ENCODE measurements at regions not wholly inside any gene's neighbourhood (a gene's known extent, or its start where the extent isn't known, plus 50 kb on each side); places are given as distances from the start of the nearest gene placed in this dataset.

DNA sequence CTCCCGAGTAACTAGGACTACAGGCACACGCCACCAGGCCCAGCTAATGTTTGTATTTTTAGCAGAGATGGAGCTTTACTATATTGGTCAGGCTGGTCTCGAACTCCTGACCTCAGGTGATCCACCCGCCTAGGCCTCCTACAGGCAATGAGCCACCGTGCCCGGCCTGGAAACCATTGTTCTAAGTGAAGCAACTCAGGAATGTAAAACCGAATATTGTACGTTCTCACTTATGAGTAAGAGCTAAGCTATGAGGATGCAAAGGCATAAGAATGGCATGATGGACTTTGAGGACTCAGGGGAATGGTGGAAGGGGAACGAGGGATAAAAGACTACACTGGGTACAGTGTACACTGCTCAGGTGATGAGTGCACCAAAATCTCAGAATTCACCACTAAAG, 235.1 kb upstream of the AUTS2 start:
- no peaks in the 10 kb centered on the region for H3K9me3 Mint-ChIP-seq
- H3K27me3 Mint-ChIP-seq, result peaks cover 4% of the 10 kb centered on the region
- TF ChIP-seq, protein P1, sequence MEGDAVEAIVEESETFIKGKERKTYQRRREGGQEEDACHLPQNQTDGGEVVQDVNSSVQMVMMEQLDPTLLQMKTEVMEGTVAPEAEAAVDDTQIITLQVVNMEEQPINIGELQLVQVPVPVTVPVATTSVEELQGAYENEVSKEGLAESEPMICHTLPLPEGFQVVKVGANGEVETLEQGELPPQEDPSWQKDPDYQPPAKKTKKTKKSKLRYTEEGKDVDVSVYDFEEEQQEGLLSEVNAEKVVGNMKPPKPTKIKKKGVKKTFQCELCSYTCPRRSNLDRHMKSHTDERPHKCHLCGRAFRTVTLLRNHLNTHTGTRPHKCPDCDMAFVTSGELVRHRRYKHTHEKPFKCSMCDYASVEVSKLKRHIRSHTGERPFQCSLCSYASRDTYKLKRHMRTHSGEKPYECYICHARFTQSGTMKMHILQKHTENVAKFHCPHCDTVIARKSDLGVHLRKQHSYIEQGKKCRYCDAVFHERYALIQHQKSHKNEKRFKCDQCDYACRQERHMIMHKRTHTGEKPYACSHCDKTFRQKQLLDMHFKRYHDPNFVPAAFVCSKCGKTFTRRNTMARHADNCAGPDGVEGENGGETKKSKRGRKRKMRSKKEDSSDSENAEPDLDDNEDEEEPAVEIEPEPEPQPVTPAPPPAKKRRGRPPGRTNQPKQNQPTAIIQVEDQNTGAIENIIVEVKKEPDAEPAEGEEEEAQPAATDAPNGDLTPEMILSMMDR (conservative IDR thresholded peaks at IDR 0.05), result no peak
- no peak overlapping the region for H3K4me3 Mint-ChIP-seq
- H3K36me3 Mint-ChIP-seq, result no peaks in the 10 kb centered on the region
- no peak for DNase-seq (ENCODE audit: extremely low spot score, unreplicated experiment)
- no peak overlapping the region for H3K27ac Mint-ChIP-seq
- H3K4me1 Mint-ChIP-seq (ENCODE audit: unreplicated experiment), result peaks cover 29% of the 10 kb centered on the region

DNA sequence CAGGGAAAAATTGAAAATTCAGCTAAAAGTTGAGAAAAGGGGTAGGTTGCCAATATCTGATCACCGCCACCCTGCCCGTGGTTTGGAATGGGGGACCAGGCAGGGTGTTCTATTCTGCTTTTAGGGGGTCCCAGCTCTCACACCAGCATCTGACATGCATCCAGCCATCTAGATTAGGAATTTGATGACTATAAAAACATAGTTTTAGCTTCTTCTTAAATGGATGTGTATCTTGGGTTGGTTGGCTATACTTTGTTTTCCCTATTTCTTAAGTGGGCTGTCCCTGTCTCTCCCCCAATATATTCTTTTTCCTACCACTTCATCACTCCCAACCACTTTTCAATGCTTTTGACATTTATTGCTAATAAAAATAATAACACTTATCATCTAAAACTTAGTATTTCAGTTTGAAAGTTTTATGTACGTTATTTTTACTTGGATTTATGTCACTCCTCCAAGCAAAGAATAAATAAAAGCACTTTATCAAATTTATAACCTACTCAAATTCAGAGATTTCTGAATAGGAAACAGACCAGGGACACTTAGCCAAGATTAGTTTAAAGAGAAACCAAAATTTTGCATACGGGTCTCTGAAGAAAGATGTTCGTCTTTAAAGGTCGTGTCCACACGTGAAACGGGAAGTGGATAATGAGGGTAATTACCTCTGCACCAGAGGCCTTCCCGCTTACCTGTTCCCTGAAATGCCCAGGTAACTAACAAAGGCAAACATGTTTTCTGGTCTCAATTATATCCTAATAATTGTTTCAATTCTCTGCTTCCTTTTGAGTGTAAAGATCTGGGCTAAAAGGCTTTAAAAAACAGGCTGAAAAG, 233.2 kb upstream of the AUTS2 start:
- TF ChIP-seq, protein P1 (conservative IDR thresholded peaks at IDR 0.05), result no peak
- Mint-ChIP-seq H3K4me3 (no peak overlapping the region), H3K27me3 (no peaks in the 10 kb centered on the region), H3K27ac (no peak overlapping the region), H3K4me1 (ENCODE audit: unreplicated experiment) (peaks cover 15% of the 10 kb centered on the region), H3K9me3 (no peaks in the 10 kb centered on the region), H3K36me3 (no peaks in the 10 kb centered on the region)
- DNase-seq (ENCODE audit: extremely low spot score, unreplicated experiment), result no peak

DNA sequence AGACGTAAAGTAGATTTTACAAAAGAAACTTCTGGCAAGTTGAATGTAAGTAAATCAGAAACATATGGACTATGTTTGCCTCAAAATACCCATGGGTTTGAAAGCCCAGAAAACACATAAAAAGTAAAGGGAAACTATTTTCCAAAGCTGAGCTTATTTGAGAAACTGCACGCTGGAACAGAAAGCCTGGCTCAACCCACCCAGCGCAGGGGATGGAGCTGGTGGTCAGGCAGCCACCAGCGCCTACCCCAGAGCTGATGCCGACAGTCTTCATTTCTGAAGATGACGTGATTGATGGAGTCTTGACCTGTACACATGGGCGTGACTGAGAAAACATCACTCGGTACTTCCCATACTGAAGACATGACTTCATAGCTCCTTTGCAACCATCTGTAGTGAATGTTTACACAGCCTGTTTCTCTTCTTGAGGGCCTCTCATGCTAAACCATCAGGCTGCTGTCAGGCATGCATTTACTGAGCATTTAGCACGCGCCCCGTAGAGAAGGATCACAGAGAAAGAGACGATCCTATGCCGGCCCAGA, 232.6 kb upstream of the AUTS2 start:
- peak overlapping the region; percentile 42 for H3K4me3 Mint-ChIP-seq
- H3K4me1 Mint-ChIP-seq (ENCODE audit: unreplicated experiment), result peaks cover 15% of the 10 kb centered on the region
- H3K36me3 Mint-ChIP-seq, result no peaks in the 10 kb centered on the region
- no peaks in the 10 kb centered on the region for H3K27me3 Mint-ChIP-seq
- no peak for DNase-seq (ENCODE audit: extremely low spot score, unreplicated experiment)
- no peaks in the 10 kb centered on the region for H3K9me3 Mint-ChIP-seq
- H3K27ac Mint-ChIP-seq, result peak overlapping the region; percentile 25
- TF ChIP-seq, protein P1 (conservative IDR thresholded peaks at IDR 0.05), result no peak

DNA sequence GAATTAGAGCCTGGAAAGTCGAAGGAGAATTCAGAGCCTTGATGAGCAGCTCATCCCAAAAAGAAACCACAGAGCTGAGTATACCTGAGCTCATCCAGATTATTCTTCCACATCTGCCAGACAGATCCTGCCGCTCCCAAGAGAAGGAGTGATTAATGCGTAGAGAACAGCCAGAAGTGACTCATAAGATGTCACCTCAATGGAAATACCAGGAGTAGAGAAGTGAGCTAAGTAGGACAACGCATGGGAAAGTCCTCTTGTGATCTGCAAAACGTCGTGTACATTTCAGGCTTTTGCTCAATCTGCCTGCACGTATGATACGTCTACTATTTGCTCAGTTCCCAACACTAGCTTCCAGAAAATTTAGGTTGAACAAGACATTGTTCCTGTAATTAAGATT, 230.5 kb upstream of the AUTS2 start:
- Mint-ChIP-seq H3K36me3 (no peaks in the 10 kb centered on the region), H3K27ac (no peak overlapping the region), H3K9me3 (no peaks in the 10 kb centered on the region), H3K4me3 (no peak overlapping the region), H3K27me3 (no peaks in the 10 kb centered on the region), H3K4me1 (ENCODE audit: unreplicated experiment) (peaks cover 15% of the 10 kb centered on the region)
- TF ChIP-seq, protein P1 (conservative IDR thresholded peaks at IDR 0.05), result no peak
- DNase-seq (ENCODE audit: extremely low spot score, unreplicated experiment), result no peak

DNA sequence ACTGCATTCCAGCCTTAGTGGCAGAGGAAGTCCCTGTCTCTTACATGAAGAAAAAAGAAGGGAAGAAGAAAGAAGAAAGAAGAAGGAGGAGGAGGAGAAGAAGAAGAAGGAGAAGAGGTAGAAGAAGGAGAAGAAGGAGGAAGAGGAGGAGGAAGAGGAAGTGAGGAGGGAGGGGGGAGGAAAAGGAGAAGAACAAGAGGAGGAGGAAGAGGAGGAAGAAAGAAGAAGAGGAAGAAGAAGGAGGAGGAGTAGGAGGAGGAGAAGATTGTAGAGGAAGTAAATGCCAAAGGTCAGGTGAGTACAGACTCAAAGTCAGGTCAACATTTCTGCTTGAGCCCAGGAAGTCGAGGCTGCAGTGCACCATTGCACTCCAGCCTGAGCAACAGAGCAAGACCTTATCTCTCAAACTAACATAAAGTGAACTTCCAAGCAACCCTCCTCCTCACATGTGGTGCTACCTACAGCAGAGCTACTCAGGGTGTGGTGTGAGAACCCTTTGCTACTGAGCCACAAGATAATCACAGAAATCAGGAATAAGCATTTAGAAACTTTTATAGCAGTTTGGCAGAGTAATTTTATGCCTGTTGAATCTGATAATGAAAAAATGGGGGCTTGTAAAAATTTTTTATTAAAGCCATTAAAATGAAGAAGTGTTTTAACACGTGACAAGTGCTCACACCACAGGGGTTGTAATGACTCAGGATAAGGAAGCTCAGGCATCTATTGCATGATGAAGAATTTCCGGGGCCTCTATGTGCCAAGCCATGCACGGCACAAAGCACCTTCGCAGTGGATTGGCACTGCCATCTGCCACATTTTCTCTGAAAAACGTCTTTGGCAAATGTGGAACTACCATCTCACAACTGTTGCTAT, 224.9 kb upstream of the AUTS2 start:
- Mint-ChIP-seq H3K4me1 (ENCODE audit: unreplicated experiment) (peaks cover 8% of the 10 kb centered on the region), H3K4me3 (no peak overlapping the region), H3K9me3 (peaks cover 7% of the 10 kb centered on the region), H3K27me3 (peaks cover 11% of the 10 kb centered on the region), H3K36me3 (no peaks in the 10 kb centered on the region), H3K27ac (no peak overlapping the region)
- TF ChIP-seq, protein P1 (conservative IDR thresholded peaks at IDR 0.05), result no peak
- no peak for DNase-seq (ENCODE audit: extremely low spot score, unreplicated experiment)

All from type B pancreatic cell (in vitro differentiated cells).